RWPE1 (cell line): ENCODE measurements at regions not wholly inside any gene's neighbourhood (a gene's known extent, or its start where the extent isn't known, plus 50 kb on each side); places are given as distances from the start of the nearest gene placed in this dataset.

ENCODE experiments used
- CTCF ChIA-PET: fragments of 350-600 bp; sonication (Branson Sonifier 250); formaldehyde crosslinking; extraction: SDS; loops from one replicate; lab custom pipeline; 2021; lab: Yijun Ruan, JAX
- POLR2A ChIA-PET: fragments of 400-600 bp; formaldehyde crosslinking; extraction: SDS; loops from one replicate; lab custom pipeline; 2020; ENCODE audit warnings: antibody characterized with exemption; ENCODE audit not compliant: low non-redundant PET; lab: Yijun Ruan, JAX
- DNase-seq: peaks from one replicate; pipeline ENCODE4 v3.0.0; 2012; ENCODE audit warnings: low spot score
- H3K27ac ChIP-seq: fragments of 450-650 bp; 2 replicates; pipeline ENCODE4 v1.5.1; 2017
- CTCF ChIP-seq: fragments of 450-650 bp; conservative IDR thresholded peaks from 2 replicates; pipeline ENCODE4 v1.5.1; 2017; ENCODE audit warnings: low read depth, mild to moderate bottlenecking

GRCh38 chr6:43935921-43936439 lies 166.0 kb downstream of the VEGFA start:
- ChIA-PET CTCF (no interaction called here), POLR2A (no interaction called here)
- H3K27ac ChIP-seq: no peak overlapping the region
- TF ChIP-seq CTCF: no peak
- no peak for DNase-seq

- ChIA-PET CTCF (interaction anchor here (0.7 kb wide), 1 partner anchor 96 kb away, joined by 3 read pairs; no protein-coding TSS in a partner anchor), POLR2A (no interaction called here)
- DNase-seq: no peak
- TF ChIP-seq CTCF: no peak
- H3K27ac ChIP-seq: no peak overlapping the region
Observed at GRCh38 chr6:43934803-43935602, 165.0 kb downstream of the VEGFA start.

- POLR2A ChIA-PET: no interaction called here
- no peak overlapping the region for H3K27ac ChIP-seq
- DNase-seq: no peak
- TF ChIP-seq CTCF: no peak
- CTCF ChIA-PET: interaction anchor here (0.7 kb wide), 1 partner anchor 97 kb away, joined by 3 read pairs; no protein-coding TSS in a partner anchor
Observed at GRCh38 chr6:43934183-43934802, 164.3 kb downstream of the VEGFA start.

- no peak overlapping the region for H3K27ac ChIP-seq
- no peak for DNase-seq
- POLR2A ChIA-PET: no interaction called here
- TF ChIP-seq CTCF: no peak
- CTCF ChIA-PET: no interaction called here
Observed at GRCh38 chr6:43933148-43933885, 163.3 kb downstream of the VEGFA start.

GRCh38 chr6:43932259-43933147 lies 162.5 kb downstream of the VEGFA start:
- no peak overlapping the region for H3K27ac ChIP-seq
- ChIA-PET POLR2A (no interaction called here), CTCF (no interaction called here)
- no peak for DNase-seq
- no peak for TF ChIP-seq CTCF
